Suprapubic skin (tissue), 4 donors: ENCODE measurements at regions not wholly inside any gene's neighbourhood (a gene's known extent, or its start where the extent isn't known, plus 50 kb on each side); places are given as distances from the start of the nearest gene placed in this dataset.

Experiments used
- DNase-seq, 2 donors: peaks; one replicate each; pipeline ENCODE4 v3.0.0-alpha.2; 2019; ENCODE audit warnings: low spot score in 2 of 2
- H3K27ac ChIP-seq: fragments of 200-600 bp; sonication (generic); one replicate; pipeline ENCODE4 v1.5.1; 2019
- H3K27me3 ChIP-seq: fragments of 200-600 bp; sonication (generic); one replicate; pipeline ENCODE4 v1.5.1; 2019
- H3K36me3 ChIP-seq: fragments of 200-600 bp; sonication (generic); one replicate; pipeline ENCODE4 v1.5.1; 2019
- H3K4me1 ChIP-seq: fragments of 200-600 bp; sonication (generic); one replicate; pipeline ENCODE4 v1.5.1; 2019
- H3K4me3 ChIP-seq: fragments of 200-600 bp; sonication (generic); one replicate; pipeline ENCODE4 v1.5.1; 2019; ENCODE audit warnings: mild to moderate bottlenecking
- H3K9me3 ChIP-seq: fragments of 200-600 bp; sonication (generic); one replicate; pipeline ENCODE4 v1.5.1; 2019
- EP300 ChIP-seq: sonication (generic); formaldehyde crosslinking; IDR thresholded peaks from one replicate; pipeline ENCODE4 v1.6.1; 2017; ENCODE audit warnings: antibody characterized with exemption
- POLR2A ChIP-seq, 2 donors: fragments of 450-650 bp; IDR thresholded peaks; one replicate each; pipeline ENCODE4 v1.6.1; 2017; ENCODE audit warnings: antibody characterized with exemption in 2 of 2, mild to moderate bottlenecking in 2 of 2, moderate library complexity in 2 of 2
- POLR2AphosphoS5 ChIP-seq, 3 donors: sonication (generic); formaldehyde crosslinking; IDR thresholded peaks; one replicate each; pipeline ENCODE4 v1.6.1; 2017; ENCODE audit warnings: antibody characterized with exemption in 3 of 3
- WGBS: methylation state at CpG from one replicate; pipeline ENCODE4 v1.1.5; 2018; 5-methylcytosine and 5-hydroxymethylcytosine counted together
- TF ChIP-seq, protein P1 (sequence below), 2 donors: fragments of 200-600 bp in 1 of 2; fragments of 450-650 bp in 1 of 2; sonication (generic) in 1 of 2; IDR thresholded peaks; one replicate each; pipeline ENCODE4 v1.5.1; 2016 to 2019; ENCODE audit warnings: antibody characterized with exemption in 2 of 2, mild to moderate bottlenecking in 1 of 2, moderate library complexity in 1 of 2

DNA sequence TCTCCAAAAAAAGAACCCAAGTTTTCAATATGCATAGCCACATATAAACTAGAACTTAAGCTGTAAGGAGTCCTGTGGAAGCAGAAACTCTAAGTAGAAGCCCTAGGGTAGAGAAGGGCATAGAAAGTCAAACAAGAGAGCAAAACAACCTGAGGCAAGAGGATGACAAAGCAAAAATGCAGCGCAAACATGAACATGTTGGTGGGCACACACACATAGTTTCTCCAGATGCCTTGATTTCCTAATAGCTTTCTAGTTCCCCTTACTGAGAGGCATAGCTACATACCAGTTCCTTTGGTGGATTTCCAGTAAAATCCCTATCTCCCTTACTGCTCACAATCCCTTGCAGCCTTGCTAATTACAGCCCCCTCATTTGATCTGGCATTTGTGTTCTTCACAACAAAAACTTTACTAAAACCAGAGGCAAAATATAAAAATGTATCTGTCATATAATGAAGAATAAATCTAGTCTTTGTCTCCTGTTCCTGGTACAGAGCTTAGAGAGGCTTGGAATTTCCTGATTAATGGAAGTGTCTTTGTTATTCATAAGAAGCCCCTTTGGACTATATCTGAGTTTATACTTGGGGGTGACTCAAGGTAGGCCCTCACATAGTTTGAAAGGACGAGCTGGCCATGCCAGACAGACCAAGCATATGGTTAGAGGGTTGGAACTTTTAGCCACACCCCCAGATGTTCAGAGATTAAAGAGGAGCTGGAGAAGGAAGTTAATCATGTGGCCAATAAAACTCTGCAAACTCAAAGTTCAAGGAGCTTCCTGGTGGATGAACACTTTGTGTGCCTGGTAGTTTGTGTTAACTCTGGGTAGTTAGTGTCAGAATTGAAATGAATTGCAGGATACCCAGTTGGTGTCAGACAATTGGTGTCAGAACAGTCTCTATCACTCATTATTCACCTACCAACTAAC lies 52.7 kb upstream of the ZCCHC13 start:
- peaks cover 5% of the 10 kb centered on the region for H3K36me3 ChIP-seq
- no peak overlapping the region for H3K27ac ChIP-seq
- H3K9me3 ChIP-seq = no peaks in the 10 kb centered on the region
- H3K4me1 ChIP-seq = peaks cover 18% of the 10 kb centered on the region
- no peak for DNase-seq
- H3K4me3 ChIP-seq = no peak overlapping the region
- TF ChIP-seq POLR2A (IDR thresholded peaks at IDR 0.05) = no peak
- TF ChIP-seq POLR2AphosphoS5 (IDR thresholded peaks at IDR 0.05) = no peak
- TF ChIP-seq, protein P1, sequence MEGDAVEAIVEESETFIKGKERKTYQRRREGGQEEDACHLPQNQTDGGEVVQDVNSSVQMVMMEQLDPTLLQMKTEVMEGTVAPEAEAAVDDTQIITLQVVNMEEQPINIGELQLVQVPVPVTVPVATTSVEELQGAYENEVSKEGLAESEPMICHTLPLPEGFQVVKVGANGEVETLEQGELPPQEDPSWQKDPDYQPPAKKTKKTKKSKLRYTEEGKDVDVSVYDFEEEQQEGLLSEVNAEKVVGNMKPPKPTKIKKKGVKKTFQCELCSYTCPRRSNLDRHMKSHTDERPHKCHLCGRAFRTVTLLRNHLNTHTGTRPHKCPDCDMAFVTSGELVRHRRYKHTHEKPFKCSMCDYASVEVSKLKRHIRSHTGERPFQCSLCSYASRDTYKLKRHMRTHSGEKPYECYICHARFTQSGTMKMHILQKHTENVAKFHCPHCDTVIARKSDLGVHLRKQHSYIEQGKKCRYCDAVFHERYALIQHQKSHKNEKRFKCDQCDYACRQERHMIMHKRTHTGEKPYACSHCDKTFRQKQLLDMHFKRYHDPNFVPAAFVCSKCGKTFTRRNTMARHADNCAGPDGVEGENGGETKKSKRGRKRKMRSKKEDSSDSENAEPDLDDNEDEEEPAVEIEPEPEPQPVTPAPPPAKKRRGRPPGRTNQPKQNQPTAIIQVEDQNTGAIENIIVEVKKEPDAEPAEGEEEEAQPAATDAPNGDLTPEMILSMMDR (IDR thresholded peaks at IDR 0.05) = no peak
- no peak for TF ChIP-seq EP300
- 42% methylated on average over 2 of the region's 2 CpGs for WGBS
- no peaks in the 10 kb centered on the region for H3K27me3 ChIP-seq

DNA sequence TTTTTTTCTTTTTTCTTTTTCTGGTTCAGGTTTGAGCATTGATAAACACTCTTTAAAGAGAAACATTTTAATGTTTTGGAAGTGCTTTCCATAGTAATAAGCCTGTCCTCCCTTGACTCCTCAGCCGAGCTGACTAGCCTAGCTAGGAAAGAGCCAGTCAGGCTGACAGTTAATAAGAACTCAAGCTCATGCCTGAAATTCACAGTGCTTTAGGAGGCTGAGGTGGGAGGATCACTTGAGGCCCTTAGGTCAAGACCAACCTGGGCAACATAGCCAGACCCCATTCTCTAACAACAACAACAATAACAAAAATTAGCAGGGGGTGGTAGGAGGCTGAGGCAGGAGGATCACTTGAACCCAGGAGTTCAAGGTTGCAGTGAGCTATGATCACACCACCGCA lies 53.4 kb upstream of the ZCCHC13 start:
- Histone ChIP-seq H3K27me3 (no peaks in the 10 kb centered on the region), H3K4me3 (no peak overlapping the region), H3K36me3 (peaks cover 5% of the 10 kb centered on the region), H3K9me3 (no peaks in the 10 kb centered on the region), H3K27ac (no peak overlapping the region), H3K4me1 (peaks cover 18% of the 10 kb centered on the region)
- 78% methylated on average over 2 of the region's 2 CpGs for WGBS
- DNase-seq = no peak
- TF ChIP-seq EP300 (no peak), POLR2AphosphoS5 (IDR thresholded peaks at IDR 0.05) (no peak), POLR2A (IDR thresholded peaks at IDR 0.05) (no peak)
- TF ChIP-seq, protein P1 (IDR thresholded peaks at IDR 0.05) = no peak

DNA sequence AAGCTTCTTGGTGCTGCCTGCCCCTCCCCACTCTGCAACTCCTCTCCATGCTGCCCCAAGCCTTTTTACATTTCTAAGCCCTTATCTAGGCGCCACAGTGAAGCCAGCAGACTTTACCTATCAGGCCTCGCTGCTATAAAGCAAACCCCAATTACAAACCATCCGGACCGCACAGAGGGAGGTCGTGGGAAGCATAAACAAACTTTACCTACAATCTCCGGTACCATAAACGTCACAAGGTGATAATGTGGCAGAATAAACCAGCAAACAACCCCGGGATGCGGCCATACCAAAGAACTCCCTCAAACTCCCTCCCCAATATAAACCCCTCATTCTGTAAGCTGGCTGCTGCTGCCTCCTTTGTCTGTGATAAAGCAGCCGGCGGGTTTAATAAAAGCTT lies 54.0 kb upstream of the ZCCHC13 start:
- WGBS = 54% methylated on average over 11 of the region's 11 CpGs

DNA sequence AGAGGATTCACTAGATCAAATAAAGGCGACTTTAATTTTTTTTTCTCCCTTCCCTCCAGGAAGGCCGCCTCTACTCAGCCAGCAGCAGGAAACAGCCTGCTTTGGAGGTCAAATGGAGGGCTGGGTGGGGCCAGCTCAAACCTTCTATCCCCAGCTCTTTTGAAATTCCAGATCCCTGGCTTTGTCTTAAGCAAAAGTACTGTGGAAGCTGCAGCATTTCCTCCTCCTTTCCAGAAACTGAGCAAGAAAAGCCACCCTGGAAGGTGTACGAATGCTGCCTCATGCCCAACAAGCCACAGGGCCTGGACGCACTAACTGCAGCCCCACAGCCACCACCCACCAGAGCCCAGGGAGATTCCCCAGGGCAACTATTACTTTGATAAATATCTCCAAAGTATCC lies 55.1 kb upstream of the ZCCHC13 start:
- Histone ChIP-seq H3K27ac (no peak overlapping the region), H3K27me3 (no peaks in the 10 kb centered on the region), H3K4me1 (peaks cover 18% of the 10 kb centered on the region), H3K9me3 (no peaks in the 10 kb centered on the region), H3K4me3 (no peak overlapping the region), H3K36me3 (no peaks in the 10 kb centered on the region)
- WGBS = 40% methylated on average over 4 of the region's 4 CpGs
- no peak for DNase-seq
- no peak for TF ChIP-seq POLR2A (IDR thresholded peaks at IDR 0.05)
- TF ChIP-seq POLR2AphosphoS5 (IDR thresholded peaks at IDR 0.05) = no peak
- TF ChIP-seq, protein P1 (IDR thresholded peaks at IDR 0.05) = no peak
- no peak for TF ChIP-seq EP300

More for the DNA sequence above, 54.0 kb upstream of the ZCCHC13 start:
- TF ChIP-seq, protein P1 (IDR thresholded peaks at IDR 0.05) = no peak
- TF ChIP-seq EP300 = no peak
- TF ChIP-seq POLR2AphosphoS5 (IDR thresholded peaks at IDR 0.05) = no peak
- DNase-seq = no peak
- no peaks in the 10 kb centered on the region for H3K9me3 ChIP-seq
- H3K36me3 ChIP-seq = peaks cover under 1% of the 10 kb centered on the region
- no peak overlapping the region for H3K4me3 ChIP-seq
- H3K4me1 ChIP-seq = peaks cover 18% of the 10 kb centered on the region
- no peaks in the 10 kb centered on the region for H3K27me3 ChIP-seq
- no peak overlapping the region for H3K27ac ChIP-seq

DNA sequence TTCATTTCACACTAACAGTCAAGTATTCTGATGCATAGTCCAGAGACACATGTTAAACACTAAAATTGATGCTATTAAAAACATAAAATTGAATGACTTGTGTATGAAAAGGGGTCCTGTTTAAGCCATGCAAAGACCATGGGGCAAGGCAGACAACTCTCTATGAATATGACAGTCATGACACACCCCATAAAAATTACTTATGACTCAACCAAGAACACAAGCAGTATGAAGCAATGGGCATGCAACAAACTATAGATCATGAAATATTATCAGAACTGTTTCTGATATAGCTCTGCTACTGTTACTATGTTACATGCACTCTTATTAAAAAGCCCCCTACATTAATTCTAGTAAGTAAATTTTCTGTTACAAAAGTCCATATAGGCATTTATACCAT lies 57.5 kb upstream of the ZCCHC13 start:
- TF ChIP-seq EP300 (no peak), POLR2AphosphoS5 (IDR thresholded peaks at IDR 0.05) (no peak), POLR2A (IDR thresholded peaks at IDR 0.05) (no peak)
- TF ChIP-seq, protein P1 (IDR thresholded peaks at IDR 0.05) = no peak
- peaks cover 15% of the 10 kb centered on the region for H3K4me1 ChIP-seq
- H3K9me3 ChIP-seq = no peaks in the 10 kb centered on the region
- H3K27me3 ChIP-seq = no peaks in the 10 kb centered on the region
- H3K27ac ChIP-seq = no peak overlapping the region
- no peak for DNase-seq
- no peaks in the 10 kb centered on the region for H3K36me3 ChIP-seq
- H3K4me3 ChIP-seq = no peak overlapping the region
